ENCODE measurements at regions not wholly inside any gene's neighbourhood (a gene's known extent, or its start where the extent isn't known, plus 50 kb on each side); places are given as distances from the start of the nearest gene placed in this dataset.

- Mint-ChIP-seq H3K9me3 (ENCODE audit: low read depth) (no peaks in the 10 kb centered on the region), H3K4me3 (ENCODE audit: unreplicated experiment) (no peak overlapping the region), H3K27ac (ENCODE audit: unreplicated experiment) (no peak overlapping the region), H3K4me1 (ENCODE audit: low read depth) (peaks cover 22% of the 10 kb centered on the region), H3K27me3 (ENCODE audit: low read depth) (no peaks in the 10 kb centered on the region), H3K36me3 (ENCODE audit: low read depth) (no peaks in the 10 kb centered on the region)
- no peak for DNase-seq (ENCODE audit: low spot score)
- TF ChIP-seq, protein P1, sequence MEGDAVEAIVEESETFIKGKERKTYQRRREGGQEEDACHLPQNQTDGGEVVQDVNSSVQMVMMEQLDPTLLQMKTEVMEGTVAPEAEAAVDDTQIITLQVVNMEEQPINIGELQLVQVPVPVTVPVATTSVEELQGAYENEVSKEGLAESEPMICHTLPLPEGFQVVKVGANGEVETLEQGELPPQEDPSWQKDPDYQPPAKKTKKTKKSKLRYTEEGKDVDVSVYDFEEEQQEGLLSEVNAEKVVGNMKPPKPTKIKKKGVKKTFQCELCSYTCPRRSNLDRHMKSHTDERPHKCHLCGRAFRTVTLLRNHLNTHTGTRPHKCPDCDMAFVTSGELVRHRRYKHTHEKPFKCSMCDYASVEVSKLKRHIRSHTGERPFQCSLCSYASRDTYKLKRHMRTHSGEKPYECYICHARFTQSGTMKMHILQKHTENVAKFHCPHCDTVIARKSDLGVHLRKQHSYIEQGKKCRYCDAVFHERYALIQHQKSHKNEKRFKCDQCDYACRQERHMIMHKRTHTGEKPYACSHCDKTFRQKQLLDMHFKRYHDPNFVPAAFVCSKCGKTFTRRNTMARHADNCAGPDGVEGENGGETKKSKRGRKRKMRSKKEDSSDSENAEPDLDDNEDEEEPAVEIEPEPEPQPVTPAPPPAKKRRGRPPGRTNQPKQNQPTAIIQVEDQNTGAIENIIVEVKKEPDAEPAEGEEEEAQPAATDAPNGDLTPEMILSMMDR (IDR thresholded peaks at IDR 0.05) = no peak
These were observed 529.2 kb downstream of the USP25 start for GRCh38 chr21:16258844-16259611.

DNA sequence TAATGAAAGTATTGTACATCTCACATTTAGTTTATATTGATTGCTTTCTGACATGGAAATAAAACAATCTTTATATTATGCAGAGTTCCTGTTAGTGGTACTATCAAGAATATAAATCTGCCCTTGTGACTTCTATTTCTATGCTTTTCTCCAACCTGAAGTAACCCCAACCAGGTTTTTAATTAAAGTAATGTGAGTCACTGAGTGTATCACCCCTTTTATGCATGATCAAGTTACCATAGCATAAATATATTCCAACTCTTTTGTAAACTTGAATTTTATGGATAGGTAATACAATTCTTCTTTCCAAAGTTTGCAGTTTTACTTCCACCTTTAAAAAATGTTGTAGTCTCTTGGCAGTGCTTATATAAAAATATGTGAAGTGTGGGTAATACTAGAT lies 532.3 kb downstream of the USP25 start:
- Mint-ChIP-seq H3K27ac (ENCODE audit: unreplicated experiment) (no peak overlapping the region), H3K36me3 (ENCODE audit: low read depth) (peaks cover 2% of the 10 kb centered on the region), H3K4me3 (ENCODE audit: unreplicated experiment) (no peak overlapping the region), H3K27me3 (ENCODE audit: low read depth) (no peaks in the 10 kb centered on the region), H3K4me1 (ENCODE audit: low read depth) (peaks cover 10% of the 10 kb centered on the region), H3K9me3 (ENCODE audit: low read depth) (no peaks in the 10 kb centered on the region)
- DNase-seq (ENCODE audit: low spot score) = no peak
- TF ChIP-seq, protein P1 (IDR thresholded peaks at IDR 0.05) = no peak

DNA sequence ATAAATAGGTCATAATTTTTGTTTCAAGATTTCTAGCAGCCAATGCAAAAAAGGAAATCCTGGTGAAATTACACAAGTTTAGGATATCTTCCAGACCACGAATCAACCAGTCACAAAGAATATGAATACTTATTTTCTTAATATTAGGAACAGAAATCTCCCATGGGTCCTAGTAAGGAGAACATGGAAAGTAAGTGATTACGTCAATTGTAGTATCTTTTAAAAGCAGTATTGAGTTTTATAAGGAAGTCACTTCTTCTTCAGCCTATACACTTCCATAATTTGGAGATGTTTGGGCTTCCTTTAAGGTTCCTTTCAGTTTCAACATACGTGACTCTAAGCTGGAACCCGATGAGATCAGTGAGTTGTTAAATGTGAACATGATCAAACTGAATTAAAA lies 534.5 kb downstream of the USP25 start:
- H3K4me1 Mint-ChIP-seq (ENCODE audit: low read depth) = peaks cover 10% of the 10 kb centered on the region
- H3K27ac Mint-ChIP-seq (ENCODE audit: unreplicated experiment) = peak overlapping the region; percentile 32
- no peaks in the 10 kb centered on the region for H3K27me3 Mint-ChIP-seq (ENCODE audit: low read depth)
- H3K9me3 Mint-ChIP-seq (ENCODE audit: low read depth) = no peaks in the 10 kb centered on the region
- no peak for DNase-seq (ENCODE audit: low spot score)
- peaks cover 2% of the 10 kb centered on the region for H3K36me3 Mint-ChIP-seq (ENCODE audit: low read depth)
- no peak overlapping the region for H3K4me3 Mint-ChIP-seq (ENCODE audit: unreplicated experiment)
- TF ChIP-seq, protein P1 (IDR thresholded peaks at IDR 0.05) = no peak

- Mint-ChIP-seq H3K27ac (ENCODE audit: unreplicated experiment) (no peak overlapping the region), H3K4me1 (ENCODE audit: low read depth) (no peaks in the 10 kb centered on the region), H3K36me3 (ENCODE audit: low read depth) (peaks cover 2% of the 10 kb centered on the region), H3K9me3 (ENCODE audit: low read depth) (no peaks in the 10 kb centered on the region), H3K4me3 (ENCODE audit: unreplicated experiment) (no peak overlapping the region), H3K27me3 (ENCODE audit: low read depth) (no peaks in the 10 kb centered on the region)
- DNase-seq (ENCODE audit: low spot score) = no peak
- TF ChIP-seq, protein P1 (IDR thresholded peaks at IDR 0.05) = no peak
These were observed 539.7 kb downstream of the USP25 start for GRCh38 chr21:16269476-16269875.

- H3K4me1 Mint-ChIP-seq (ENCODE audit: low read depth) = peaks cover 55% of the 10 kb centered on the region
- H3K27me3 Mint-ChIP-seq (ENCODE audit: low read depth) = no peaks in the 10 kb centered on the region
- no peak for DNase-seq (ENCODE audit: low spot score)
- peak overlapping the region; percentile 72 for H3K4me3 Mint-ChIP-seq (ENCODE audit: unreplicated experiment)
- TF ChIP-seq, protein P1 (IDR thresholded peaks at IDR 0.05) = no peak
- H3K27ac Mint-ChIP-seq (ENCODE audit: unreplicated experiment) = peak overlapping the region; percentile 96
- H3K36me3 Mint-ChIP-seq (ENCODE audit: low read depth) = peaks cover 1% of the 10 kb centered on the region
- H3K9me3 Mint-ChIP-seq (ENCODE audit: low read depth) = no peaks in the 10 kb centered on the region
These were observed 550.2 kb downstream of the USP25 start for GRCh38 chr21:16279731-16280581.

Data from chondrocyte (in vitro differentiated cells).